NCI-H2227 (cell line): ENCODE measurements at regions not wholly inside any gene's neighbourhood (a gene's known extent, or its start where the extent isn't known, plus 50 kb on each side); places are given as distances from the start of the nearest gene placed in this dataset.
"Not testable (repeated sequence)": the region's sequence is repeated elsewhere in the genome, so short reads cannot be mapped to it uniquely, and the experiment has no call there.

Experiments
- DNase-seq: peaks from one replicate; lab custom pipeline; 2025; ENCODE audit not compliant: unreplicated experiment; lab: John Stamatoyannopoulos, UW

- DNase-seq, result no peak
Observed at GRCh38 chr7:156547884-156548561, 92.6 kb upstream of the RNF32 start.

- peak; percentile 55 for DNase-seq
Observed at GRCh38 chr7:156545979-156546378, 94.6 kb upstream of the RNF32 start.

- DNase-seq, result no peak
Observed at GRCh38 chr7:156544919-156545715, 95.5 kb upstream of the RNF32 start.

GRCh38 chr7:156543699-156544598, 96.6 kb upstream of the RNF32 start:
- DNase-seq, result no peak

- no peak for DNase-seq
Observed at GRCh38 chr7:156540619-156541165, 99.9 kb upstream of the RNF32 start.

- DNase-seq, result no peak
Observed at GRCh38 chr7:156539999-156540398, 100.6 kb upstream of the RNF32 start.

- DNase-seq, result no peak
Observed at GRCh38 chr7:156537006-156537405, 103.6 kb upstream of the RNF32 start.

GRCh38 chr7:156534925-156535324, 105.6 kb upstream of the RNF32 start:
- DNase-seq, result no peak

GRCh38 chr7:156533964-156534363, 106.6 kb upstream of the RNF32 start:
- DNase-seq, result no peak

GRCh38 chr7:156533420-156533819, 107.2 kb upstream of the RNF32 start:
- no peak for DNase-seq

GRCh38 chr7:156532016-156532602, 108.5 kb upstream of the RNF32 start:
- no peak for DNase-seq

GRCh38 chr7:156529956-156530355, 110.6 kb upstream of the RNF32 start:
- no peak for DNase-seq

GRCh38 chr7:156527458-156527890, 113.1 kb upstream of the RNF32 start:
- no peak for DNase-seq

- DNase-seq, result no peak
Observed at GRCh38 chr7:156524818-156525597, 115.6 kb upstream of the RNF32 start.

- DNase-seq, result no peak
Observed at GRCh38 chr7:156523447-156524048, 117.0 kb upstream of the RNF32 start.

- DNase-seq, result no peak
Observed at GRCh38 chr7:156522801-156523200, 117.8 kb upstream of the RNF32 start.

GRCh38 chr7:156519070-156519469, 121.5 kb upstream of the RNF32 start:
- no peak for DNase-seq

- DNase-seq, result no peak
Observed at GRCh38 chr7:156518466-156518865, 122.1 kb upstream of the RNF32 start.

- DNase-seq, result not testable (repeated sequence)
Observed at GRCh38 chr7:156517858-156518257, 122.7 kb upstream of the RNF32 start.
